ENCODE measurements at regions not wholly inside any gene's neighbourhood (a gene's known extent, or its start where the extent isn't known, plus 50 kb on each side); places are given as distances from the start of the nearest gene placed in this dataset.

DNA sequence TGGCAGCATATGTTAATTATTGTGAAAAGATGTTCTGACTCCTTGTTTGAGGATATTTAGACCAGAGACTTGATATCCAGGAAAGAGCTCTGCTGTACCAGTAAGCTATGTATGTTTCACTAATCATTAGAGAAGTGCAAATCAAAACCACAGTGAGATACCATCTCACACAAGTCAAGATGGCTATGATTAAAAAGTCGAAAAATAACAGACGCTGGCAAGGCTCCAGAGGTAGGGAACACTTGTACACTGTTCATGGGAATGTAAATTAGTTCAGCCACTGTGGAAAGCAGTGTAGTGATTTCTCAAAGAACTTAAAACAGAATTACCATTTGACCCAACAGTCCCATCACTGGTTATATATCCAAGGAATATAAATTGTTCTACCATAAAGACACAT, 171.6 kb downstream of the DPY19L2 start:
- TF ChIP-seq, protein P1, sequence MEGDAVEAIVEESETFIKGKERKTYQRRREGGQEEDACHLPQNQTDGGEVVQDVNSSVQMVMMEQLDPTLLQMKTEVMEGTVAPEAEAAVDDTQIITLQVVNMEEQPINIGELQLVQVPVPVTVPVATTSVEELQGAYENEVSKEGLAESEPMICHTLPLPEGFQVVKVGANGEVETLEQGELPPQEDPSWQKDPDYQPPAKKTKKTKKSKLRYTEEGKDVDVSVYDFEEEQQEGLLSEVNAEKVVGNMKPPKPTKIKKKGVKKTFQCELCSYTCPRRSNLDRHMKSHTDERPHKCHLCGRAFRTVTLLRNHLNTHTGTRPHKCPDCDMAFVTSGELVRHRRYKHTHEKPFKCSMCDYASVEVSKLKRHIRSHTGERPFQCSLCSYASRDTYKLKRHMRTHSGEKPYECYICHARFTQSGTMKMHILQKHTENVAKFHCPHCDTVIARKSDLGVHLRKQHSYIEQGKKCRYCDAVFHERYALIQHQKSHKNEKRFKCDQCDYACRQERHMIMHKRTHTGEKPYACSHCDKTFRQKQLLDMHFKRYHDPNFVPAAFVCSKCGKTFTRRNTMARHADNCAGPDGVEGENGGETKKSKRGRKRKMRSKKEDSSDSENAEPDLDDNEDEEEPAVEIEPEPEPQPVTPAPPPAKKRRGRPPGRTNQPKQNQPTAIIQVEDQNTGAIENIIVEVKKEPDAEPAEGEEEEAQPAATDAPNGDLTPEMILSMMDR (IDR thresholded peaks at IDR 0.05), result no peak
- TF ChIP-seq POLR2A (IDR thresholded peaks at IDR 0.05) (no peak), POLR2AphosphoS5 (IDR thresholded peaks at IDR 0.05) (no peak)

All from prostate gland (tissue), 2 donors.